K562 (cell line): ENCODE measurements at regions not wholly inside any gene's neighbourhood (a gene's known extent, or its start where the extent isn't known, plus 50 kb on each side); places are given as distances from the start of the nearest gene placed in this dataset.

ENCODE experiments used
- ATAC-seq: fragments of 200-7000 bp; cut with Tn5 transposase; 3 replicates; pipeline ENCODE4 v1.9.1; 2020; ENCODE audit warnings: moderate library complexity
- BruUV-seq: library from RNA; stranded (reverse); fragments of 400-500 nt; replicated peaks from 2 replicates; lab custom pipeline; 2021; lab: Mats Ljungman, UMichigan
- CTCF ChIA-PET: fragments of 300-600 bp; formaldehyde crosslinking; extraction: SDS; loops from one replicate; lab custom pipeline; 2021; ENCODE audit warnings: low intra/inter-chr PET ratio; lab: Yijun Ruan, JAX
- POLR2A ChIA-PET: fragments of 300-600, 350-650 bp; sonication (Branson Sonifier 250); formaldehyde crosslinking; extraction: SDS; loops from one replicate; lab custom pipeline; 2021; ENCODE audit warnings: antibody characterized with exemption, inconsistent platforms; lab: Yijun Ruan, JAX
- DNase-seq, 4 experiments: peaks; one replicate each; pipeline versions ENCODE4 v3.0.0 to v3.0.0-alpha.2; 2011 to 2018; ENCODE audit warnings: low spot score in 3 of 4, mixed read lengths in 3 of 4; ENCODE audit errors: extremely low read depth in 1 of 4
- FAIRE-seq: peaks from 2 replicates; lab custom pipeline; 2011; peaks lifted over from hg19 to GRCh38; lab: Jason Lieb, UNC
- H2AFZ ChIP-seq: 2 replicates; pipeline ENCODE4 v1.6.0; 2011; ENCODE audit warnings: low read depth, low read length, control low read depth, inconsistent platforms
- H3K27ac ChIP-seq: fragments of 200-600 bp; 3 replicates; pipeline ENCODE4 v1.8.0; 2011; ENCODE audit warnings: low read depth, mild to moderate bottlenecking, control low read depth, inconsistent platforms, low read length, moderate library complexity, mixed read lengths; ENCODE audit errors: extremely low read depth
- H3K27me3 ChIP-seq, 2 experiments: fragments of 300-600 bp in 1 of 2; 2 replicates in 1 of 2; 3 replicates in 1 of 2; pipeline versions ENCODE4 v1.6.0 to v1.8.0; 2011; ENCODE audit warnings: inconsistent platforms in 2 of 2, low read length in 2 of 2, mild to moderate bottlenecking in 1 of 2, mixed read lengths in 1 of 2, moderate library complexity in 1 of 2; ENCODE audit not compliant: control insufficient read depth in 2 of 2, insufficient read depth in 2 of 2
- H3K36me3 ChIP-seq: fragments of 300-600 bp; 3 replicates; pipeline ENCODE4 v1.8.0; 2011; ENCODE audit warnings: mild to moderate bottlenecking, low read length, inconsistent platforms; ENCODE audit not compliant: control insufficient read depth, insufficient read depth
- H3K4me1 ChIP-seq, 2 experiments: fragments of 200-600 bp in 1 of 2; replicated peaks in 1 of 2; 2 replicates in 1 of 2; 3 replicates in 1 of 2; pipeline versions ENCODE4 v1.5.1 to v1.8.0; 2011; ENCODE audit warnings: inconsistent platforms in 2 of 2, low read length in 2 of 2, mild to moderate bottlenecking in 1 of 2, mixed read lengths in 1 of 2, moderate library complexity in 1 of 2; ENCODE audit not compliant: control insufficient read depth in 2 of 2, insufficient read depth in 2 of 2
- H3K4me2 ChIP-seq: 2 replicates; pipeline ENCODE4 v1.6.1; 2011; ENCODE audit warnings: low read length, control low read depth, inconsistent platforms, mixed read lengths; ENCODE audit not compliant: insufficient read depth
- H3K4me3 ChIP-seq: fragments of 200-600 bp; sonication (generic), shearing (Covaris generic); 2 replicates; pipeline ENCODE4 v1.5.1; 2016; ENCODE audit warnings: control low read depth, inconsistent platforms
- H3K79me2 ChIP-seq: fragments of 200-600 bp; 3 replicates; pipeline ENCODE4 v1.8.0; 2011; ENCODE audit warnings: low read length, inconsistent platforms; ENCODE audit not compliant: control insufficient read depth, insufficient read depth
- H3K9ac ChIP-seq, 2 experiments: 2 replicates each; pipeline versions ENCODE4 v1.6.0 to v1.6.1; 2011; ENCODE audit warnings: low read depth in 2 of 2, low read length in 2 of 2, control low read depth in 1 of 2, inconsistent platforms in 1 of 2, mild to moderate bottlenecking in 1 of 2, mixed read lengths in 1 of 2; ENCODE audit not compliant: insufficient read depth in 1 of 2
- H3K9me1 ChIP-seq: one replicate; pipeline ENCODE4 v1.6.0; 2011; ENCODE audit warnings: inconsistent platforms, mild to moderate bottlenecking, low read length, moderate library complexity; ENCODE audit not compliant: control insufficient read depth, insufficient read depth
- H3K9me3 ChIP-seq: replicated peaks from 2 replicates; pipeline ENCODE4 v1.5.1; 2011; ENCODE audit warnings: low read depth, low read length, inconsistent platforms; ENCODE audit not compliant: control insufficient read depth, insufficient read depth
- H4K20me1 ChIP-seq: replicated peaks from 2 replicates; pipeline ENCODE4 v1.6.1; 2011; ENCODE audit warnings: low read length, inconsistent platforms, mixed read lengths; ENCODE audit not compliant: control insufficient read depth, insufficient read depth
- BCLAF1 ChIP-seq, 2 experiments: fragments of 450-650 bp in 1 of 2; IDR thresholded peaks; 2 replicates each; pipeline ENCODE4 v1.6.1; 2011 to 2017; ENCODE audit warnings: low read depth in 2 of 2, antibody characterized with exemption in 1 of 2, borderline replicate concordance in 1 of 2, low read length in 1 of 2, mild to moderate bottlenecking in 1 of 2, mixed read lengths in 1 of 2; ENCODE audit not compliant: control insufficient read depth in 1 of 2
- CBFA2T2 ChIP-seq: fragments of 450-650 bp; conservative IDR thresholded peaks from 2 replicates; pipeline ENCODE4 v1.6.1; 2017; ENCODE audit warnings: mild to moderate bottlenecking
- E2F5 ChIP-seq: sonication (generic); formaldehyde crosslinking; IDR thresholded peaks from 2 replicates; pipeline ENCODE4 v1.8.0; 2022; ENCODE audit warnings: mild to moderate bottlenecking, missing genetic modification reagents
- IFI16 ChIP-seq: fragments of 250-450 bp; sonication (Bioruptor Pico); IDR thresholded peaks from 2 replicates; pipeline ENCODE4 v2.1.2; 2022; ENCODE audit warnings: mild to moderate bottlenecking, inconsistent platforms
- MCM7 ChIP-seq, 2 experiments: fragments of 450-650 bp; IDR thresholded peaks; 2 replicates each; pipeline ENCODE4 v1.6.1; 2016 to 2018
- POU5F1 ChIP-seq: fragments of 150-350 bp; IDR thresholded peaks from 2 replicates; pipeline ENCODE4 v1.6.1; 2014; ENCODE audit warnings: borderline replicate concordance, low read length, low read depth, mild to moderate bottlenecking; ENCODE audit not compliant: partially characterized antibody
- SIN3A ChIP-seq, 2 experiments: fragments of 150-350 bp in 1 of 2; IDR thresholded peaks; 2 replicates each; pipeline ENCODE4 v1.6.1; 2011 to 2016; ENCODE audit warnings: borderline replicate concordance in 2 of 2, low read depth in 2 of 2, low read length in 2 of 2, mild to moderate bottlenecking in 2 of 2, moderate library complexity in 2 of 2; ENCODE audit not compliant: control insufficient read depth in 1 of 2
- SMAD1 ChIP-seq: fragments of 150-350 bp; IDR thresholded peaks from 2 replicates; pipeline ENCODE4 v1.6.1; 2014; ENCODE audit warnings: low read length, low read depth; ENCODE audit not compliant: partially characterized antibody
- TGIF2 ChIP-seq: sonication (generic); formaldehyde crosslinking; IDR thresholded peaks from 2 replicates; pipeline ENCODE4 v1.8.1; 2022; ENCODE audit warnings: mild to moderate bottlenecking, missing genetic modification reagents, moderate library complexity
- ZBTB49 ChIP-seq: sonication (generic); formaldehyde crosslinking; IDR thresholded peaks from 2 replicates; pipeline ENCODE4 v1.8.0; 2022; ENCODE audit warnings: missing genetic modification reagents, mild to moderate bottlenecking, borderline replicate concordance
- WGBS: fragments of 100-300 bp; shearing (Covaris generic); methylation state at CpG from one replicate; pipeline ENCODE4 v1.1.6; 2016; ENCODE audit warnings: low coverage, mixed read lengths; ENCODE audit not compliant: insufficient coverage; ENCODE audit errors: missing lambda C conversion rate; 5-methylcytosine and 5-hydroxymethylcytosine counted together
- in situ Hi-C: fragments of 300-500 bp; cut with MboI; formaldehyde crosslinking; loops from 4 replicates; pipeline ENCODE4 v1.15.0; 2018; ENCODE audit warnings: inconsistent platforms, mixed read lengths
- intact Hi-C: fragments of 100-400 bp; cut with micrococcal nuclease; formaldehyde crosslinking; loops from 2 replicates; pipeline ENCODE4 v1.14.2; 2022

- TF ChIP-seq BCLAF1 (IDR thresholded peaks at IDR 0.05; ENCODE audit: borderline replicate concordance in 1 of 2, control insufficient read depth in 1 of 2, low read depth in 2 of 2, low read length in 1 of 2) (no peak), MCM7 (IDR thresholded peaks at IDR 0.05) (no peak)
These were observed 223.0 kb downstream of the ZNF248 start (continued) for GRCh38 chr10:37634351-37634880.

GRCh38 chr10:37632641-37633040, 224.8 kb downstream of the ZNF248 start:
- no peak overlapping the region for H3K4me3 ChIP-seq
- no peak overlapping the region for H3K9ac ChIP-seq
- no peak for DNase-seq
- no peaks in the 10 kb centered on the region for H3K4me1 ChIP-seq
- TF ChIP-seq CBFA2T2 (no peak), POU5F1 (no peak), SIN3A (IDR thresholded peaks at IDR 0.05; ENCODE audit: borderline replicate concordance in 2 of 2, control insufficient read depth in 1 of 2, low read depth in 2 of 2, low read length in 2 of 2) (no peak), TGIF2 (no peak), IFI16 (CRISPR knock-in tag) (no peak), SMAD1 (no peak), ZBTB49 (no peak), E2F5 (CRISPR knock-in tag) (no peak)
- no peaks in the 10 kb centered on the region for H3K9me1 ChIP-seq
- no peaks in the 10 kb centered on the region for H3K9me3 ChIP-seq
- FAIRE-seq: no peak
- no peak overlapping the region for H3K4me2 ChIP-seq
- in situ Hi-C loops (no loop called here), intact Hi-C loops (no loop called here)
- H3K27me3 ChIP-seq: no peaks in the 10 kb centered on the region
- no peak for ATAC-seq
- H3K27ac ChIP-seq: no peak overlapping the region
- H3K36me3 ChIP-seq: no peaks in the 10 kb centered on the region
- ChIA-PET POLR2A (no interaction called here), CTCF (no interaction called here)
- H4K20me1 ChIP-seq: no peaks in the 10 kb centered on the region
- BruUV-seq: no TSS peak
- no peak overlapping the region for H2AFZ ChIP-seq
- 7% methylated on average over 2 of the region's 2 CpGs for WGBS
- H3K79me2 ChIP-seq: no peaks in the 10 kb centered on the region
